GM23338 (cell line): ENCODE measurements at regions not wholly inside any gene's neighbourhood (a gene's known extent, or its start where the extent isn't known, plus 50 kb on each side); places are given as distances from the start of the nearest gene placed in this dataset.

Source experiments
- ATAC-seq: fragments of 200-7000 bp; cut with Tn5 transposase; 3 replicates; pipeline ENCODE4 v1.9.1; 2020
- DNase-seq: peaks from one replicate; pipeline ENCODE4 v3.0.0-alpha.2; 2015; ENCODE audit warnings: low spot score
- H2AFZ ChIP-seq: fragments of 200-600 bp; sonication (generic); 2 replicates; pipeline ENCODE4 v1.8.0; 2016; ENCODE audit warnings: antibody characterized with exemption, mild to moderate bottlenecking, moderate library complexity
- H3F3A ChIP-seq: fragments of 200-600 bp; sonication (generic); replicated peaks from 2 replicates; pipeline ENCODE4 v1.8.0; 2017; ENCODE audit warnings: antibody characterized with exemption, mixed run types, low read depth
- H3K27ac ChIP-seq: fragments of 200-600 bp; sonication (generic); 2 replicates; pipeline ENCODE4 v1.6.1; 2016; ENCODE audit warnings: low read depth
- H3K27me3 ChIP-seq: fragments of 200-600 bp; sonication (generic); 2 replicates; pipeline ENCODE4 v1.8.0; 2016; ENCODE audit warnings: mild to moderate bottlenecking, mixed run types, moderate library complexity; ENCODE audit not compliant: insufficient read depth
- H3K36me3 ChIP-seq: fragments of 200-600 bp; sonication (generic); 2 replicates; pipeline ENCODE4 v1.8.0; 2016; ENCODE audit warnings: mild to moderate bottlenecking; ENCODE audit not compliant: insufficient read depth
- H3K4me1 ChIP-seq: fragments of 200-600 bp; sonication (generic); 2 replicates; pipeline ENCODE4 v1.8.0; 2016; ENCODE audit warnings: mild to moderate bottlenecking, moderate library complexity; ENCODE audit not compliant: insufficient read depth
- H3K4me2 ChIP-seq: fragments of 200-600 bp; sonication (generic); 2 replicates; pipeline ENCODE4 v1.7.1; 2017; ENCODE audit warnings: mixed run types
- H3K4me3 ChIP-seq: fragments of 200-600 bp; sonication (generic); 2 replicates; pipeline ENCODE4 v1.6.1; 2016; ENCODE audit warnings: mixed run types
- H3K79me2 ChIP-seq: fragments of 200-600 bp; sonication (generic); replicated peaks from 2 replicates; pipeline ENCODE4 v1.8.0; 2017; ENCODE audit warnings: mild to moderate bottlenecking; ENCODE audit not compliant: insufficient read depth
- H3K9me2 ChIP-seq: fragments of 200-600 bp; sonication (generic); 2 replicates; pipeline ENCODE4 v1.8.0; 2017; ENCODE audit not compliant: insufficient read depth
- H4K20me1 ChIP-seq: fragments of 200-600 bp; sonication (generic); replicated peaks from 2 replicates; pipeline ENCODE4 v1.8.0; 2017; ENCODE audit warnings: mild to moderate bottlenecking; ENCODE audit not compliant: insufficient read depth
- H3K27ac Mint-ChIP-seq: 2 replicates; pipeline ENCODE4 v1.8.0; 2020; ENCODE audit warnings: inconsistent platforms, mild to moderate bottlenecking, moderate library complexity, mixed read lengths
- H3K27me3 Mint-ChIP-seq: 3 replicates; pipeline ENCODE4 v1.8.0; 2022; ENCODE audit warnings: low read depth, mild to moderate bottlenecking, moderate library complexity, mixed read lengths, inconsistent platforms; ENCODE audit not compliant: insufficient read depth, poor library complexity
- H3K36me3 Mint-ChIP-seq: 3 replicates; pipeline ENCODE4 v1.8.0; 2021; ENCODE audit warnings: low read depth, mild to moderate bottlenecking, inconsistent platforms, moderate library complexity, mixed read lengths
- H3K4me1 Mint-ChIP-seq: 3 replicates; pipeline ENCODE4 v1.8.0; 2020; ENCODE audit warnings: mild to moderate bottlenecking, inconsistent platforms, mixed read lengths
- H3K4me3 Mint-ChIP-seq: 3 replicates; pipeline ENCODE4 v1.8.0; 2021; ENCODE audit warnings: moderate library complexity, mild to moderate bottlenecking, inconsistent platforms, mixed read lengths
- H3K9me3 Mint-ChIP-seq: 3 replicates; pipeline ENCODE4 v1.8.0; 2020; ENCODE audit warnings: moderate library complexity, mild to moderate bottlenecking, inconsistent platforms, mixed read lengths
- EZH2phosphoT487 ChIP-seq: fragments of 200-600 bp; sonication (generic); IDR thresholded peaks from one replicate; pipeline ENCODE4 v1.8.1; 2018; ENCODE audit warnings: antibody characterized with exemption; ENCODE audit not compliant: unreplicated experiment
- POLR2AphosphoS5 ChIP-seq: IDR thresholded peaks from 2 replicates; pipeline ENCODE4 v1.6.1; 2016; ENCODE audit warnings: antibody characterized with exemption, low read depth
- STAT1 ChIP-seq: IDR thresholded peaks from one replicate; pipeline ENCODE4 v1.6.1; 2016; ENCODE audit warnings: antibody characterized with exemption; ENCODE audit not compliant: unreplicated experiment
- ZNF114 ChIP-seq: fragments of 250-450 bp; sonication (Bioruptor Pico); IDR thresholded peaks from 2 replicates; pipeline ENCODE4 v1.5.0; 2020; ENCODE audit warnings: mild to moderate bottlenecking, moderate library complexity
- ZNF462 ChIP-seq: fragments of 250-450 bp; sonication (Bioruptor Pico); IDR thresholded peaks from 2 replicates; pipeline ENCODE4 v1.5.0; 2020; ENCODE audit warnings: mild to moderate bottlenecking, moderate library complexity
- TF ChIP-seq, protein P1 (sequence below), 2 experiments: fragments of 200-600 bp in 1 of 2; sonication (generic) in 1 of 2; conservative IDR thresholded peaks; 2 replicates each; pipeline versions ENCODE4 v1.5.1 to v1.6.1; 2016 to 2017; ENCODE audit warnings: antibody characterized with exemption in 2 of 2, low read depth in 2 of 2, mild to moderate bottlenecking in 2 of 2, moderate library complexity in 1 of 2

DNA sequence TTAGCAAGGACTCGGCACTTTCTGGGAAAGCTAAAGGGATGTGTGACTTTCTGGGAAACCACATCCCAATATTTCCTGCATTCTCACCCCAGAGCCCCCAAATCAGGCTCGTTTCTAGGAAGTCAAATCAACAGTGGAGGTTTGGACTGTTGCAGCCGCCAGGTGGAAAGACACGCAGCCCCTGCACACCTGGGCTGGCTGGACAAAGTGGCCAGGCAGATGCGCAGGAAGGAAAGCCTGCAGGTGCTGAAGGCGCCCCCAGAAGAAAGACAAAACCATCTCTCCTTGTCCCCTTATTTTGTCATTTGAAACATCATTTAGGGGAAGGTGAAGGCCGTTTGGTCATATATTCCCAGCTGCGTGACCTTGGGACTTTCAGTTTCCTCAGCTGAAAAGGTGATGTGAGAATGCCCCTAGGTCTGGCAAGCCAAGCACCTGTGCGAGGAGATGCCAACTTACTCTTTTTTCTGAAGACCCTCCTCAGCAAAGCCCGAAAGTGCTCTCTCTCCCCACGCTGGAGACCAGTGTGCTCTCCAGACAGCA is 97.9 kb upstream of the CPEB4 start (continued):
- TF ChIP-seq ZNF462 (CRISPR knock-in tag): no peak
- TF ChIP-seq ZNF114 (CRISPR knock-in tag): no peak
- TF ChIP-seq POLR2AphosphoS5: no peak

- Mint-ChIP-seq H3K27ac (no peak overlapping the region), H3K27me3 (peaks cover 11% of the 10 kb centered on the region), H3K36me3 (no peaks in the 10 kb centered on the region), H3K9me3 (no peaks in the 10 kb centered on the region), H3K4me1 (peaks cover 14% of the 10 kb centered on the region), H3K4me3 (no peak overlapping the region)
- ATAC-seq (no peak), DNase-seq (no peak)
- H3K4me1 ChIP-seq: peaks cover 5% of the 10 kb centered on the region; the same call in 1 of the 2 replicates
- H3K79me2 ChIP-seq: no peaks in the 10 kb centered on the region
- H3K4me3 ChIP-seq: no peak overlapping the region
- peaks cover 10% of the 10 kb centered on the region; the same call in 1 of the 2 replicates for H3K9me2 ChIP-seq
- H4K20me1 ChIP-seq: no peaks in the 10 kb centered on the region
- H3K27ac ChIP-seq: no peak overlapping the region
- 0 out of 2 replicates have a peak overlapping the region, but pooled peaks have one; percentile 52 for H2AFZ ChIP-seq
- H3K36me3 ChIP-seq: no peaks in the 10 kb centered on the region
- no peak overlapping the region for H3K4me2 ChIP-seq
- no peaks in the 10 kb centered on the region for H3F3A ChIP-seq
- H3K27me3 ChIP-seq: no peaks in the 10 kb centered on the region
- TF ChIP-seq EZH2phosphoT487: no peak
- TF ChIP-seq, protein P1, sequence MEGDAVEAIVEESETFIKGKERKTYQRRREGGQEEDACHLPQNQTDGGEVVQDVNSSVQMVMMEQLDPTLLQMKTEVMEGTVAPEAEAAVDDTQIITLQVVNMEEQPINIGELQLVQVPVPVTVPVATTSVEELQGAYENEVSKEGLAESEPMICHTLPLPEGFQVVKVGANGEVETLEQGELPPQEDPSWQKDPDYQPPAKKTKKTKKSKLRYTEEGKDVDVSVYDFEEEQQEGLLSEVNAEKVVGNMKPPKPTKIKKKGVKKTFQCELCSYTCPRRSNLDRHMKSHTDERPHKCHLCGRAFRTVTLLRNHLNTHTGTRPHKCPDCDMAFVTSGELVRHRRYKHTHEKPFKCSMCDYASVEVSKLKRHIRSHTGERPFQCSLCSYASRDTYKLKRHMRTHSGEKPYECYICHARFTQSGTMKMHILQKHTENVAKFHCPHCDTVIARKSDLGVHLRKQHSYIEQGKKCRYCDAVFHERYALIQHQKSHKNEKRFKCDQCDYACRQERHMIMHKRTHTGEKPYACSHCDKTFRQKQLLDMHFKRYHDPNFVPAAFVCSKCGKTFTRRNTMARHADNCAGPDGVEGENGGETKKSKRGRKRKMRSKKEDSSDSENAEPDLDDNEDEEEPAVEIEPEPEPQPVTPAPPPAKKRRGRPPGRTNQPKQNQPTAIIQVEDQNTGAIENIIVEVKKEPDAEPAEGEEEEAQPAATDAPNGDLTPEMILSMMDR (conservative IDR thresholded peaks at IDR 0.05; ENCODE audit: low read depth in 2 of 2): no peak
- no peak for TF ChIP-seq STAT1
- no peak for TF ChIP-seq POLR2AphosphoS5
- no peak for TF ChIP-seq ZNF462 (CRISPR knock-in tag)
- no peak for TF ChIP-seq ZNF114 (CRISPR knock-in tag)
Measured at GRCh38 chr5:173790836-173791546, 97.2 kb upstream of the CPEB4 start.
